ENCODE measurements at regions not wholly inside any gene's neighbourhood (a gene's known extent, or its start where the extent isn't known, plus 50 kb on each side); places are given as distances from the start of the nearest gene placed in this dataset.

DNA sequence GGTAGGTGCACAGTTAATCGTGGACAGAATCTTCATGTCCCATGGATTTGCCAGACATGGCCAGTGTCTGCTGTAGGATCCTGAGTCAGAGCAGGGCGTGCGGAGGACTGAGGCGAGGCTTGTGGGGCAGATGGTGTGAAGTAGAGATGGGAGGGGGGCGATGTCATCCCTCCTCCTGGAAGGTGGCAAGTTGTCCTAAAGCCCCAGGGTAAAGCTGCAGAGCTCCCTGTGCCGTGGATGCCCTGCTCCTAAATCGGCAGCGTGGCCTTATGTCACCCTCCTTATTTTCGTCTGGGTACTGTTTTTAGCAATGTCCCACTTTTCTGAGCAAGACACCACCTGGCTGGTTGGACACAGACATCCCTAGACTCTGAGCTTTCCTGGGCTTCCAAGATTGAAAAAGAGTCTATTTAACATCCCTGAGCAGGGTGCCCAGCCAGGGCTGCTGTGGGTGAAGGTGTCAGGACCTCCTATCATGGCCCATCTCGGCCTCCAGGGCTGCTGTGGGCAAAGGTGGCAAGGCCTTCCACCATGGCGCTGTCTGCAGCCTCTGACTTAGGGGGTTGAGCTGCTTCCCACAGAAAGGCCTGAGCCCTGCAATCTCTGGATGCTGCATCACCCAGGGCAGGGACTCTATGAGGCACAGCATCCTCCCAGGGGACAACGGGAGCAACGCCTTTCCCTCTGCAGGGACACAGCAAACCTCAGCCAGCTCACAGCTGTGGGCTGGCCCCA is 145.4 kb downstream of the TTLL2 start:
- TF ChIP-seq, protein P1, sequence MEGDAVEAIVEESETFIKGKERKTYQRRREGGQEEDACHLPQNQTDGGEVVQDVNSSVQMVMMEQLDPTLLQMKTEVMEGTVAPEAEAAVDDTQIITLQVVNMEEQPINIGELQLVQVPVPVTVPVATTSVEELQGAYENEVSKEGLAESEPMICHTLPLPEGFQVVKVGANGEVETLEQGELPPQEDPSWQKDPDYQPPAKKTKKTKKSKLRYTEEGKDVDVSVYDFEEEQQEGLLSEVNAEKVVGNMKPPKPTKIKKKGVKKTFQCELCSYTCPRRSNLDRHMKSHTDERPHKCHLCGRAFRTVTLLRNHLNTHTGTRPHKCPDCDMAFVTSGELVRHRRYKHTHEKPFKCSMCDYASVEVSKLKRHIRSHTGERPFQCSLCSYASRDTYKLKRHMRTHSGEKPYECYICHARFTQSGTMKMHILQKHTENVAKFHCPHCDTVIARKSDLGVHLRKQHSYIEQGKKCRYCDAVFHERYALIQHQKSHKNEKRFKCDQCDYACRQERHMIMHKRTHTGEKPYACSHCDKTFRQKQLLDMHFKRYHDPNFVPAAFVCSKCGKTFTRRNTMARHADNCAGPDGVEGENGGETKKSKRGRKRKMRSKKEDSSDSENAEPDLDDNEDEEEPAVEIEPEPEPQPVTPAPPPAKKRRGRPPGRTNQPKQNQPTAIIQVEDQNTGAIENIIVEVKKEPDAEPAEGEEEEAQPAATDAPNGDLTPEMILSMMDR (IDR thresholded peaks at IDR 0.05), result no peak

DNA sequence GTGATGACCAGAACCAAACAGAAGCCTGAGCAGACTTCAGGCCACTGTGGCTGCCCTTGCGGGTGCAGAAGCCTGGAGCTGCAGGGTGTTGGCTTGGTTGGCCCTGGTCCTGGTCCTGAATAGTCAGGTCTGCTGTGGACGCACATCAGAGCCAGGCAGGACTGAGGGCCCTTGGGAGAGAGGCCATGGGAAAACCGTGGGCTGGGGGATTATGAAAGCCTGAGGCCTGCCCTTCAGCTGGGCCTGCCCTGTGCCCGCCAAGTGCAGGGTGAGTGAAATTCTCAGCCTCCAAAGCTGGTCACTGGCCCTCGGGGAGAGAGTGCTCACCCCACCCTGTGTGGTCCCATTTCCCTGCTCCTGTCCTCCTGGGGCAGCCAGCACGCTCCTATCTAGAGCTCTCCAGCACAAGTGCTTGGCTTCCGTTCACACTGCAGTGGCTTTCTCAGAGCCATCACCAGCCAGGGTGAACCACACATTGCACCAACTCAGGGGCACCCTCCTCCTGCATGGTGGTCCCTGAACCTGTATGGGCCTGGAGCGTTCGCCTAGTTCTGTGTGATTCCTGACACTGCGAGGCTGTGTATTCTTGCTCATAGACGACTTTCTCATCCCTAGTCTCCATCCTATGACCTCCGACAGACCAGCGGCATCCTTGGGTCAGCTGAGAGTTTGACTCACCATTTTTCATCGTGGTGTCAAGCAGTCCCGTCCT is 146.1 kb downstream of the TTLL2 start:
- TF ChIP-seq, protein P1 (IDR thresholded peaks at IDR 0.05), result no peak

DNA sequence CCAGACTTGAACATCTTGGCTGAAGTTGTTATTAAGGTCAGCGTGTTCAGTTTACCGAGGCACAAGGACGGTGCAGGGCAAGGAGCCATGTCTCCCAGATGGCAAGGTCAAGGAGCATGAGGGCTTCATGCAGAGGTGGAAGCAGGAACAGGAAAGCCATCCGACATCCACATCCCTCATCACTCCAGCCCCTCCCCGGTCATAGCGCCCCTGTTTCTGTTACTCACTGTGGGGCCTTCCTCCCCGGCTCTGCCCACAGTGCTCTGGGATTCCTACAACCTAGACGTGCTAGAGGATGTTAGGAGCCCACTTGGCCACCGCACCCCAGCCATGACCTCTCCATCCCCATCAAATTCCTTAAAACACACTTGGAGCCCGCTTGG is 146.7 kb downstream of the TTLL2 start:
- TF ChIP-seq, protein P1 (IDR thresholded peaks at IDR 0.05), result no peak

DNA sequence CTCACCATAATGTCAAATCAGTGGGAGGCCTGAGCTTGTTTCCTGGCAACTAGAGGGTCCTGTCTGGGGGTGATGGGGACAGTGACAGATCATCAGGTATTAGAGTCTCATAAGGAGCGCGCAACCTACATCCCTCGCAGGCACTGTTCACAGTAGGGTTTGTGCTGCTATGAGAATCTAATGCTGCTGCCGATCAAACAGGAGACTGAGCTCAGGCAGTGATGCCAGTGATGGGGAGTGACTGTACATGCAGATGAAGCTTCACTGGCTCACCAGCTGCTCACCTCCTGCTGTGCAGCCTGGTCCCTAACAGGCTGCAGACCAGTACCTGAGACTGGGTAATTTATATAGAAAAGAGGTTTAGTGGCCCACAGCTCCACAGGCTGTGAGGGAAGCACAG is 147.3 kb downstream of the TTLL2 start:
- TF ChIP-seq, protein P1 (IDR thresholded peaks at IDR 0.05), result no peak

DNA sequence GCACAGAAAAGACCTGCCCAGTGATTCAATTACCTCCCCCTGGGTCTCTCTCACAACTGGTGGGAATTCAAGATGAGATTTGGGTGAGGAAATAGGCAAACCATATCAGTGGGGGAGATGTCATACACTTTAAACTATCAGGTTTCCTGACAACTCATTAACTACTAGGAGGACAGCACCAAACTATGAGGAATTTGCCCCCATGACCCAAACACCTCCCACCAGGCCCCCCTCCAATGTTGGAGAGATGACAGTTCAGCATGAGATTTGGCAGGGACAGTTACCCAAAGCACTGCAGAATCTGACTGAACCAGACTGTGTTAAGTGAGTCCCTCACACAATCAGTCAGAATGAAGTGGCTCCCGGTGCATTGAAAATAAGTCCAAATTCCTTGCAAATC is 148.0 kb downstream of the TTLL2 start:
- TF ChIP-seq, protein P1 (IDR thresholded peaks at IDR 0.05), result no peak

DNA sequence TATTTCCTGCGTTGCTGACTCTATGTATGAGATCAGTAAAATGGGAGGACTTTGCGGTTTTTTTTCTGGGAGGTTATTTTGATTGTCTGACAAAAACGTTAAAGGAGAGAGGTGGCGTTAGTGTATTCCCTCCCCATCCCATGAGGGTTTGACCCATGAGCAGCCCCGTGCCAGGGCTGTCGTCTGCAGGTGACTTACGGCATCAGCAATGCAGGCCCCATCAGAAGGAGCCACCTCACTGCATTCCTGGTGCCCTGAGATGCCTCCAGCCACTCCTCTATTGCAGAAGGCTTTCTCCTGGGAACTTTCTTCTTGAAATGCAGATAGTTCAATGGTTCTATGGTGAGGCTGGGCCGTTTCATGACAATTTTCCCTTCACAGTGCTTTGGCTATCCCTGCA is 149.3 kb downstream of the TTLL2 start:
- TF ChIP-seq, protein P1 (IDR thresholded peaks at IDR 0.05), result no peak

DNA sequence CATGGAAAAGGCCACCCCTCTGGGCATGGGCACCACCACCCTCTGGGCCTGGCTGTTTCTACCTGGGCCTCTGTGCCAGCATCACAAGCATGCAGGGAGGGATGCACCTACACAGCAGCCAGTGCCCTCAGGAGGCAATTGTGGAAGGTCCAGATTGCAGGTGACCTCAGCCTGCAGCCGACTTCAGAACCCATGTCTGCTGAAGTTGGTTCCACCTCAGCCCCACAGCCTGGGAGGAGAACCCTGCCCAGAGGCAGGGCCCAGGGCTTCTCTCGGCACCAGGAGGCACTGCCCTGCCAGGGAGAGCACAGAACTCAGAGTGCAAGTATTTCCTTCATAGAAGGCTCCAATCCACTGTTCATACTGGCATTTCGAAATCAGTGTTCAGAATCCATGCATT is 149.8 kb downstream of the TTLL2 start:
- TF ChIP-seq, protein P1 (IDR thresholded peaks at IDR 0.05), result no peak

Data from LNCAP (cell line).